B cell (primary cell): ENCODE measurements at regions not wholly inside any gene's neighbourhood (a gene's known extent, or its start where the extent isn't known, plus 50 kb on each side); places are given as distances from the start of the nearest gene placed in this dataset.
"Not testable (repeated sequence)": the region's sequence is repeated elsewhere in the genome, so short reads cannot be mapped to it uniquely, and the experiment has no call there.

Experiments
- ATAC-seq: fragments of 200-7000 bp; cut with Tn5 transposase; one replicate; pipeline ENCODE4 v1.10.0; 2021; ENCODE audit warnings: low read depth, mild to moderate bottlenecking, moderate number of reproducible peaks, moderate library complexity
- CTCF ChIA-PET: fragments of 350-600 bp; sonication (Branson Sonifier 250); formaldehyde crosslinking; loops from one replicate; lab custom pipeline; 2021; ENCODE audit warnings: antibody characterized with exemption, inconsistent platforms; lab: Charles Lee
- POLR2A ChIA-PET: fragments of 350-600 bp; sonication (Branson Sonifier 250); formaldehyde crosslinking; loops from one replicate; lab custom pipeline; 2021; ENCODE audit warnings: antibody characterized with exemption; lab: Charles Lee
- DNase-seq: peaks from one replicate; pipeline ENCODE4 v3.0.0; 2013
- H2AFZ ChIP-seq: 2 replicates; pipeline ENCODE4 v1.6.1; 2012; ENCODE audit warnings: mild to moderate bottlenecking, low read depth, low read length; ENCODE audit not compliant: insufficient read depth, poor library complexity, severe bottlenecking
- H3K27ac ChIP-seq, 2 donors: 1 replicate in 1 of 2; 2 replicates in 1 of 2; pipeline ENCODE4 v1.5.1; 2012 to 2013; ENCODE audit warnings: low read length in 2 of 2, mild to moderate bottlenecking in 2 of 2, moderate library complexity in 1 of 2
- H3K27me3 ChIP-seq, 4 experiments: fragments of 200-600 bp in 1 of 4; sonication (generic) in 1 of 4; replicated peaks in 1 of 4; 1 replicate in 2 of 4; 2 replicates in 2 of 4; pipeline versions ENCODE4 v1.6.1 to v1.7.0; 2013 to 2016; ENCODE audit warnings: low read length in 3 of 4, mild to moderate bottlenecking in 2 of 4, mixed read lengths in 1 of 4, moderate library complexity in 1 of 4; ENCODE audit not compliant: insufficient read depth in 4 of 4, control insufficient read depth in 3 of 4; ENCODE audit errors: control extremely low read depth in 1 of 4
- H3K36me3 ChIP-seq, 2 experiments: replicated peaks in 1 of 2; 1 replicate in 1 of 2; 2 replicates in 1 of 2; pipeline versions ENCODE4 v1.6.1 to v1.7.1; 2013; ENCODE audit warnings: low read length in 1 of 2; ENCODE audit not compliant: insufficient read depth in 2 of 2, control insufficient read depth in 1 of 2; ENCODE audit errors: control extremely low read depth in 1 of 2, extremely low read depth in 1 of 2
- H3K4me1 ChIP-seq, 2 donors: fragments of 200-600 bp in 1 of 2; sonication (generic) in 1 of 2; 1 replicate in 1 of 2; 2 replicates in 1 of 2; pipeline versions ENCODE4 v1.5.1 to v1.6.1; 2013 to 2017; ENCODE audit warnings: low read length in 2 of 2; ENCODE audit not compliant: control insufficient read depth in 2 of 2, insufficient read depth in 2 of 2
- H3K4me2 ChIP-seq: replicated peaks from 2 replicates; pipeline ENCODE3; 2012; ENCODE audit warnings: mild to moderate bottlenecking, low read depth, low read length; ENCODE audit not compliant: poor library complexity, severe bottlenecking
- H3K4me3 ChIP-seq, 5 experiments: fragments of 200-600 bp in 1 of 5; sonication (generic) in 1 of 5; 1 replicate in 3 of 5; 2 replicates in 2 of 5; pipeline versions ENCODE4 v1.5.1 to v1.7.0; 2011 to 2016; ENCODE audit warnings: low read length in 4 of 5, mild to moderate bottlenecking in 4 of 5, low read depth in 2 of 5, control low read depth in 1 of 5, moderate library complexity in 1 of 5; ENCODE audit not compliant: insufficient read depth in 1 of 5; ENCODE audit errors: control extremely low read depth in 1 of 5, extremely low read depth in 1 of 5
- H3K79me2 ChIP-seq: fragments of 200-600 bp; sonication (generic); one replicate; pipeline ENCODE4 v1.6.0; 2016; ENCODE audit warnings: low read length; ENCODE audit not compliant: control insufficient read depth, insufficient read depth
- H3K9ac ChIP-seq: fragments of 200-600 bp; sonication (generic); 2 replicates; pipeline ENCODE4 v1.6.1; 2017; ENCODE audit warnings: mild to moderate bottlenecking, low read length, moderate library complexity
- H3K9me3 ChIP-seq, 3 donors: one replicate each; pipeline versions ENCODE4 v1.6.1 to v1.7.1; 2013; ENCODE audit warnings: low read length in 2 of 3; ENCODE audit not compliant: control insufficient read depth in 2 of 3, insufficient read depth in 1 of 3; ENCODE audit errors: control extremely low read depth in 1 of 3
- H4K20me1 ChIP-seq: 2 replicates; pipeline ENCODE4 v1.6.0; 2012; ENCODE audit warnings: mild to moderate bottlenecking, low read length; ENCODE audit not compliant: insufficient read depth, control insufficient read depth, poor library complexity, severe bottlenecking
- H3K27ac Mint-ChIP-seq: one replicate; pipeline ENCODE4 v1.8.0; 2021; ENCODE audit warnings: mixed read lengths
- H3K27me3 Mint-ChIP-seq: one replicate; pipeline ENCODE4 v1.8.0; 2021; ENCODE audit warnings: mixed read lengths
- H3K4me1 Mint-ChIP-seq: one replicate; pipeline ENCODE4 v1.8.0; 2021; ENCODE audit warnings: mixed read lengths
- H3K4me3 Mint-ChIP-seq: one replicate; pipeline ENCODE4 v1.8.0; 2021; ENCODE audit warnings: mixed read lengths
- H3K9me3 Mint-ChIP-seq: one replicate; pipeline ENCODE4 v1.8.0; 2022; ENCODE audit warnings: mixed read lengths; ENCODE audit not compliant: insufficient read depth
- EZH2 ChIP-seq: IDR thresholded peaks from 2 replicates; pipeline ENCODE4 v1.6.1; 2012; ENCODE audit warnings: borderline replicate concordance, low read depth, mild to moderate bottlenecking, moderate library complexity, low read length; ENCODE audit not compliant: insufficient read depth, poor library complexity, severe bottlenecking
- WGBS: methylation state at CpG from one replicate; pipeline ENCODE4 v1.1.5; 2013; ENCODE audit warnings: missing lambda C conversion rate; ENCODE audit not compliant: insufficient coverage; 5-methylcytosine and 5-hydroxymethylcytosine counted together
- intact Hi-C: fragments of 100-400 bp; cut with micrococcal nuclease; formaldehyde crosslinking; loops from one replicate; pipeline ENCODE4 v1.10.0; 2022
- TF ChIP-seq, protein P1 (sequence below): fragments of 200-600 bp; IDR thresholded peaks from one replicate; pipeline ENCODE4 v1.8.0; 2022; ENCODE audit warnings: antibody characterized with exemption, mild to moderate bottlenecking

DNA sequence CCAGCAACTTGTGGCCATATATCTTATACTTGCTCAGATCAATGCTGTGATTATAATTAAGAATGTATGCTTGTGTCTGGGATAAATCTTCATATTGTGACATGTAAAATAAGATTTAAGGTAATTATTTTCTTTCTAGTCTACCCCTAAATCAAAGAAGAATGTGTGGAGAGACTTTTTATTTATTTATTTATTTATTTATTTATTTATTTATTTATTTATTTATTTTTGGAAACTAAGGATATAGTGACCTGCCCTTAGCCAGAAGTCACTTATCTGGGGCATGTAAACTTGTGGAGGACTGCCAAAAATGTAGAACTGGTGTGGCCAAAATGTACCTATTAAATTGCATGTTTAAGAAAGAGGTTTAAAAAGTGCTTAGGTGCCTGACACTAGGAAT lies 144.3 kb downstream of the BEND2 start:
- Histone ChIP-seq H3K9ac (no peak overlapping the region), H3K36me3 (no peaks in the 10 kb centered on the region)
- no peak for ATAC-seq

DNA sequence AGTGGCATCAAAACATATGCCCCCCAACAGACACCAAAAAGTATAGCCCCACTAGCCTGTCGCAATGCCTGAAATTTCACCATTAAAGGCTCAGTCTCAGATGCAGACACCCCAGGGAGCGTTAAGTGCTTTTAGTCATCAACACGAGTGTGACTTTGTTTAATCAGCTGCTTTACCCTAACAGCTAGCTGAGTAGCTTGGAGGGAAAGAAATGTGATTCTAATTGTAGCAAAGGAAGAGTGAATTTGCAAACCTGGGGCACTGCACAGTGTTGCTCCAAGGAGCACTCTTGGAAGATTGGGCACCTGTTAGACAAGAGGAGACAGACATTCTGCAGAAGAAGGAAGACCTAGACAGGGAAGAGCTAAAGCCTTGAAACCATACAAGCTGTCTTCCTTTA lies 145.1 kb downstream of the BEND2 start:
- H3K4me3 Mint-ChIP-seq: no peak overlapping the region
- no peak overlapping the region for H3K27ac Mint-ChIP-seq
- no peaks in the 10 kb centered on the region for H3K9me3 ChIP-seq
- no peak overlapping the region for H3K27ac ChIP-seq
- no peaks in the 10 kb centered on the region for H3K4me1 Mint-ChIP-seq
- H3K27me3 Mint-ChIP-seq: no peaks in the 10 kb centered on the region
- no CpG with 5 or more reads among the region's 3 CpGs for WGBS
- H2AFZ ChIP-seq: no peak overlapping the region
- ATAC-seq (no peak), DNase-seq (no peak)
- H3K9ac ChIP-seq: no peak overlapping the region
- no peak overlapping the region for H3K4me2 ChIP-seq
- no peaks in the 10 kb centered on the region for H3K4me1 ChIP-seq
- H3K79me2 ChIP-seq: no peaks in the 10 kb centered on the region
- POLR2A ChIA-PET: no interaction called here
- H3K4me3 ChIP-seq: no peak overlapping the region
- intact Hi-C loops: no loop called here
- H3K27me3 ChIP-seq: no peaks in the 10 kb centered on the region
- TF ChIP-seq, protein P1, sequence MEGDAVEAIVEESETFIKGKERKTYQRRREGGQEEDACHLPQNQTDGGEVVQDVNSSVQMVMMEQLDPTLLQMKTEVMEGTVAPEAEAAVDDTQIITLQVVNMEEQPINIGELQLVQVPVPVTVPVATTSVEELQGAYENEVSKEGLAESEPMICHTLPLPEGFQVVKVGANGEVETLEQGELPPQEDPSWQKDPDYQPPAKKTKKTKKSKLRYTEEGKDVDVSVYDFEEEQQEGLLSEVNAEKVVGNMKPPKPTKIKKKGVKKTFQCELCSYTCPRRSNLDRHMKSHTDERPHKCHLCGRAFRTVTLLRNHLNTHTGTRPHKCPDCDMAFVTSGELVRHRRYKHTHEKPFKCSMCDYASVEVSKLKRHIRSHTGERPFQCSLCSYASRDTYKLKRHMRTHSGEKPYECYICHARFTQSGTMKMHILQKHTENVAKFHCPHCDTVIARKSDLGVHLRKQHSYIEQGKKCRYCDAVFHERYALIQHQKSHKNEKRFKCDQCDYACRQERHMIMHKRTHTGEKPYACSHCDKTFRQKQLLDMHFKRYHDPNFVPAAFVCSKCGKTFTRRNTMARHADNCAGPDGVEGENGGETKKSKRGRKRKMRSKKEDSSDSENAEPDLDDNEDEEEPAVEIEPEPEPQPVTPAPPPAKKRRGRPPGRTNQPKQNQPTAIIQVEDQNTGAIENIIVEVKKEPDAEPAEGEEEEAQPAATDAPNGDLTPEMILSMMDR: no peak
- TF ChIP-seq EZH2: no peak
- no peaks in the 10 kb centered on the region for H4K20me1 ChIP-seq
- CTCF ChIA-PET: no interaction called here
- H3K9me3 Mint-ChIP-seq: no peaks in the 10 kb centered on the region
- no peaks in the 10 kb centered on the region for H3K36me3 ChIP-seq

More for the DNA sequence above, 144.3 kb downstream of the BEND2 start:
- Histone ChIP-seq H3K4me1 (no peaks in the 10 kb centered on the region), H2AFZ (no peak overlapping the region), H3K27ac (no peak overlapping the region), H4K20me1 (no peaks in the 10 kb centered on the region), H3K9me3 (no peaks in the 10 kb centered on the region), H3K79me2 (no peaks in the 10 kb centered on the region), H3K4me3 (no peak overlapping the region), H3K27me3 (no peaks in the 10 kb centered on the region), H3K4me2 (no peak overlapping the region)
- Mint-ChIP-seq H3K4me3 (no peak overlapping the region), H3K4me1 (no peaks in the 10 kb centered on the region), H3K9me3 (no peaks in the 10 kb centered on the region), H3K27ac (no peak overlapping the region), H3K27me3 (no peaks in the 10 kb centered on the region)
- ChIA-PET CTCF (no interaction called here), POLR2A (no interaction called here)
- TF ChIP-seq, protein P1: no peak
- no peak for TF ChIP-seq EZH2
- intact Hi-C loops: no loop called here
- DNase-seq: no peak

- H3K36me3 ChIP-seq, DNase-seq, H3K4me1 Mint-ChIP-seq, H3K4me3 Mint-ChIP-seq, H3K9me3 ChIP-seq, H3K27me3 Mint-ChIP-seq, H3K4me1 ChIP-seq, H3K9me3 Mint-ChIP-seq, H3K79me2 ChIP-seq, H3K4me2 ChIP-seq, ATAC-seq, H3K4me3 ChIP-seq, H3K27ac Mint-ChIP-seq, H3K27ac ChIP-seq, intact Hi-C loops, CTCF ChIA-PET, H2AFZ ChIP-seq, H4K20me1 ChIP-seq, POLR2A ChIA-PET, H3K9ac ChIP-seq, H3K27me3 ChIP-seq: not testable (repeated sequence)
- no CpG with 5 or more reads among the region's 3 CpGs for WGBS
These were observed 152.6 kb downstream of the BEND2 start for GRCh38 chrX:18068045-18068444.
